Activated CD4-positive, alpha-beta T cell treated with anti-CD3 and anti-CD28 coated beads for 24 hours (primary cell): ENCODE measurements at regions not wholly inside any gene's neighbourhood (a gene's known extent, or its start where the extent isn't known, plus 50 kb on each side); places are given as distances from the start of the nearest gene placed in this dataset.

Source experiments
- DNase-seq, 2 donors: peaks; one replicate each; pipeline ENCODE4 v3.0.0-alpha.2; 2020; ENCODE audit warnings: low read depth in 2 of 2

- no peak for DNase-seq
These were observed 293.9 kb upstream of the TARS1 start for GRCh38 chr5:33146881-33147280.

DNA sequence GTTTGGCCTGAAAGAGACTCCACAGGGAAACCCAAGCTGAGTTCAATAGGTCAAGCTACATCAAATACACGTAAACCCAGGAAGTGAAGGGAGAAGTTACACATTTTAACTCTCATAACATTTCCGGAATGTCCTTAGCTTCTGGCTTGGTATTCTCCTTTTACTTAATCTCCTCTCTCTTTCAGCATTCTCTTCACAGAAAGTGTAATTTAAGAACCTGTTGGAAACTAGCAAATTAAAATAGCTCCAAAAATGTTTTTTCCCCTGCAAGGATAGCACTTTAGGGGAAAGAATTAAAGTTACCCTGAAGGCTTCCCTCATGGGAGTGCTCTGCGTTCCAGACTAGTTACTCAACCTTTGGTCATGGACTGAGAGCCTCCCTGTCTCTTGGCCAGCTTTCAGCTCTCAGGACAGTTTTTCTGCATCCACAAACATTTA lies 292.7 kb upstream of the TARS1 start:
- no peak for DNase-seq

DNA sequence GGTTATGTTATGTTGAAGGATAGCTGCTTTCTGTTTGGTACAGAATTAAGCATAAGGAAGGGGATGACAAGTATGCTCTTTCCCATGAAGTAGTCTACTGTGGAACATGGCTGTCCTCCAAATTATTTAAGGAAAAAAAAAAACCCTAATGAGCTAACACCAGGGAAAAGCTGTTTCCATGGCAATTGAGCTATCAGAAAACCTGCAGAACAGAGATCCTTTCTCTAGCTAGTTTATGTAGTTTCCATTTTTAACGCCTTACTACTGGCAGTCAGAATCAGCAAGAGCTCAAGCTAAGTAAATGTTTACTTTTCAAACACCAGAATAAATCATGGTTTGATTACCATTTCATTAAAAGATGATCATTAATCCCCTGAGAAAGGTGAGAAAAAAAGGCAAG lies 287.4 kb upstream of the TARS1 start:
- no peak for DNase-seq

DNA sequence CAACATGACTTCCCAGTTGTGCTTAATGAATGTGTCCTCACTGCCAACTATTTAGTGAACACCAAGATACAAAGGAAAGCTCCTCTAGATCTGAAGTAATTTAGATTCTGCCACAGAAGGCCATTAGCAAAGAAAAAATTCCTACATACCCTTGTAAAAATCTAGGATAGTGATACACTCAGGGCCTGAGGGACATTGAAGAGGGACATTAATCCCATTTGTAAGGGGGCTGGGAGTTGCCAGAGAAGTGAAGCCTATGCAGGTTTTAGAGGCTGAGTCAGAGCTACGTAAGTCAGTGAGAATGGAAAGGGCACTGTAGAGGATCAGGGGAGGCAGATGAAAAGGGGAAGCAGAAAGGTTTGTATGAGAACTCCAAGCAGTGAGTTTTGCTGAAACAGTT lies 286.9 kb upstream of the TARS1 start:
- DNase-seq, result no peak

GRCh38 chr5:33160871-33161270 lies 279.9 kb upstream of the TARS1 start:
- DNase-seq, result no peak

GRCh38 chr5:33161421-33161820 lies 279.3 kb upstream of the TARS1 start:
- DNase-seq, result no peak

DNA sequence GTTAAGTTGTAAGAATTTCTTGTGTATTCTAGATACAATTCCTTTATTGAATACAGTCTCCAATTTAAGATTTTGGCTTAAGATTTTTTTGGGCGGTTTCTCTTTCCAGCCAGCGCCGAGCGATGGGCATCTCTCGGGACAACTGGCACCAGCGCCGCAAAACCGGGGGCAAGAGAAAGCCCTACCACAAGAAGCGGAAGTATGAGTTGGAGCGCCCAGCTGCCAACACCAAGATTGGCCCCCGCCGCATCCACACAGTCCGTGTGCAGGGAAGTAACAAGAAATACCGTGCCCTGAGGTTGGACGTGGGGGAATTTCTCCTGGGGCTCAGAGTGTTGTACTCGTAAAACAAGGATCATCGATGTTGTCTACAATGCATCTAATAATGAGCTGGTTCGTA lies 278.7 kb upstream of the TARS1 start:
- DNase-seq, result no peak

GRCh38 chr5:33166522-33166921 lies 274.2 kb upstream of the TARS1 start:
- DNase-seq, result no peak

- DNase-seq, result no peak
These were observed 273.8 kb upstream of the TARS1 start for GRCh38 chr5:33166948-33167347.

DNA sequence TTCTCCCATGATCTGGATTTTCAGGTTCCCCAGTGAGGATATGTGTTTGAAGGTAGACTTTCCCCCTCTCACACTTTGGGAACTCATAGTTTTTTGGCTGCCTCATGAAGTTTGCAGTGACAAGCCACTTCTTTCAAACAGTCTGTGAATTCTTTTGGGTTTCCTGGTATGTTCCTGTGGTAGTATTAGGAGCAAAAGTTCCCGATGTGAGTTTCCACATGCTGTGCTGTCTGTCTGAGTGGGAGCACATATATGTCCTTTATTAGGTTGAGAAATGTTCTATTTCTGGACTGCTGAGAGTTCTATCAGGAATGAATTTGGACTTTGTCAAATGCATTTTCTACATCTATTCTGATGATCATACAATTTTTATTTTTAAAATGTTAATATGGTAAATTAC lies 273.2 kb upstream of the TARS1 start:
- DNase-seq, result no peak

- no peak for DNase-seq
These were observed 270.4 kb upstream of the TARS1 start for GRCh38 chr5:33170411-33170810.

DNA sequence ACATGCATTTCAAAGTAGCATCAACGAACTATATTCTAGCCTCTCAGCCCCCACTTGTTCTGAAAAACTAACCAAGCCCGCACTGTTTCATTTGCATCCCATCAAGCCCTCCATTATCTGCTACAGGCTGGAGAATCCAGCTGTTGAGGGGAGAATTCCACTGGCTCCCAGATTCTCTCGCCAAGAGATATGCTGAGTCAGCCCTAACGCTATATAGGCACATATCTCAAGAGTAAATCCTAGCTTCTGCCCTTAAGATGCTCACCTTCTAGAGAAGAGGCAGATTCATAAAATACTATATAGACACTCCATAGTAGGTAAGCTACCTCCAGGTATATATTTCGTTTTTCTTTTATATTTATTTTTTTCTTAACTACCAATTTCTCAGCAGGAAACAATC lies 266.4 kb upstream of the TARS1 start:
- no peak for DNase-seq

DNA sequence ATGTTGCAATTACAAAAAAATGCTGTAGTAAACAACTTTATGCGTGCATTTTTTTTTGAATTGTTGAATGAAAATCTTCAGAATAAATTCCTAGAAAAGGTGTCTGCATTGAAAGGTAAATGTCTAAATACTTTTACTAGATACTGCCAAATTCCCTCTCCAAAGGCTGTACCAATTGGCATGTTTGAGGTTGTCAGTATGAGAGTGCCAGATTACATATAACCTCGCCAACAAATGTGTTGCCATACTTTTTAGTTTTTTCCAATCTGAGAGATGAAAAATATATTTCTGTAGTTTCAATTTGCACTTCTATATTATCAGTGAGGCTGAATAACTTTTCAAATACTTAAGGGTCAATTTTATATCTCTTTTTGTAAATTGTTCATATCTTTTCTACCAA lies 261.5 kb upstream of the TARS1 start:
- DNase-seq, result no peak

GRCh38 chr5:33180900-33181299 lies 259.9 kb upstream of the TARS1 start:
- no peak for DNase-seq

DNA sequence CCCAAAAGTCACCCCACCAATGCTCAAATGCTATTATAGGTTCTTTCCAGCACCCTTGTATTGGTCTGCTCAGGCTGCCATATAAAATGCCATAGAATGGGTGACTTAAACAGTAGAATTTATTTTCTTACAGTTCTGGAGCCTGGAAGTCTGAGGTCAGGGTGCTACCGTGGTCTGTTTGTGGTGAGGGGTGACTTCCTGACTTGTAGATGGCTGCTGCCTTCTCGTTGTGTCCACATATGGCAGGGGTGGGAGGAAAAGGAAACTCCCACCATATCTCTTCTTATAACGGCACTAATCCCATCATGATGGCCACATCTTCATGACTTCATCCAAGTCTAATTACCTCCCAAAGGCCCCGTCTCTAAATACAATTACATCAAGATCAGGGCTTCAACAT lies 257.8 kb upstream of the TARS1 start:
- no peak for DNase-seq

DNA sequence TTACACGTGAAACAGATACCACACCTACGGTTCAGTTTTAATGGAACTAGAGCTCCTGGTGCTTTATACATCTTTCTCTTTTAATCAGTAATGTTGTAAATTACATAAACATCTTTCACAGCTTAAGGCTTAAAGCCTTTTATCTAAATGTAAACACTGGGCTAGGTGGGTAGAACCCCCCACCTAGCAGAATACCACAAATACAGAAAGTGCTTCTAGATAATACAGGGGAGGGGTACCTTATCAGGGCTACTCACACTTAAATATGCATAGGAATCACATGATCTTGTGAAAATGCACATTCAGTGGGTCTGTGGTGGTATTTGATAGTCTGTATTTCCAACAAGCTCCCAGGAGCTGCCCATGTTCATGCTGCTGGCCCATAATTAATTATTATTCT lies 256.4 kb upstream of the TARS1 start:
- no peak for DNase-seq

DNA sequence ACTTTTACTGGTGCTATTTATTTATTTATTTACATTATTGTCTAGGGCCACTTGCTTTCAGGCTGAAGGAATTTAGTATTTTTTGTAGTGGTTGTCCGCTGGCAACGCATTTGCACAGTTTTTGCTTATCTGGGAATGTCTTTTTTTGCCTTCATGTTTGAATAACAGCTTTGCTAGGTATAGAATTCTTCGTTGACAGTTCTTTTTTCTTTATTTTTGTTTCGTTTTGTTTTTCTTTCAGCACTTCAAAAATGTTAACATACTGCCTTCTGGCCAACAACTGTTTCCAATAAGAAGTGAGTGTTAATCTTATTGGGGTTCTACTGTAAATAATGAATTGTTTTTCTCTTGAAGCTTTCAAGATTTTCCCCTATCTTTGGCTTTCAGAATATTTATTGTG lies 252.7 kb upstream of the TARS1 start:
- DNase-seq, result no peak

GRCh38 chr5:33194914-33195313 lies 245.9 kb upstream of the TARS1 start:
- DNase-seq, result no peak

GRCh38 chr5:33195431-33196165 lies 245.2 kb upstream of the TARS1 start:
- DNase-seq, result no peak

- DNase-seq, result no peak
These were observed 241.9 kb upstream of the TARS1 start for GRCh38 chr5:33198836-33199235.

DNA sequence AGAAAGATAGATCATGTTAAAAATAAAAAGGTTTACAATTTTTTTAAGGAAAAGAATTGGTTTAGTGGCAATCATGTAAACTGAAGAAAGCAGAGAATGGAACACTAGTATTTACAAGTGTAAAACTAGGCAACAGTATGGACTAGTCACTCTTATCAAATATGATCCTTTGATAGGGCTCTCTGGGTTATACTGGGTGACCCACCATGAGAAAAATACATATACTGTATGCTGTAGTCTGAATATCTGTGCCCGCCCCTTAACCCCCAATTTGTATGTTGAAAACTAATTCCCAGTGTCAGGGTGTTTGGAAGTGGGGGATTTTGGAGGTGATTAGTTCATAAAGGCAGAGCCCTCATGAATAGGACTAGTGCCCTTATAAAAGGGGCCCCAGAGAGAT lies 236.8 kb upstream of the TARS1 start:
- no peak for DNase-seq

DNA sequence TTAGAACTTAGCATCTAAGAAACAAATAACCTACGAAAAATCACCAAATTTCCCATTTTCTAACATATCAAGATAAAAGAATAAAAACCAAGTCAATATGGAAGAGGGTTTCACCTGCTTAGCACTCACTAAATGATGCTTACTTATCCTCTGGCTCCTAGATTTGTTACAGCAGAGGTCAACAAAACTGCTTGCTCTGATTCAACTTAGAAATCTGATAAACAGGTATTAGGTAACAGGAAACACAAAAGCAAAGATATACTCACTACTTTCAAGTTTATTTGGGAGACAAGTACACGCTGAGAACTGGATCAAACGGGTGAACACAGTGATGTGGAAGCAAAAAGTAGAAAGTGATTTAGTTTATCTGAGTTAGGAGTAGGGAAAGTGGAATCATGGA lies 235.7 kb upstream of the TARS1 start:
- no peak for DNase-seq

GRCh38 chr5:33205727-33206410 lies 234.9 kb upstream of the TARS1 start:
- DNase-seq, result no peak
